ENCODE measurements at regions not wholly inside any gene's neighbourhood (a gene's known extent, or its start where the extent isn't known, plus 50 kb on each side); places are given as distances from the start of the nearest gene placed in this dataset.
"Not testable (repeated sequence)": the region's sequence is repeated elsewhere in the genome, so short reads cannot be mapped to it uniquely, and the experiment has no call there.

DNA sequence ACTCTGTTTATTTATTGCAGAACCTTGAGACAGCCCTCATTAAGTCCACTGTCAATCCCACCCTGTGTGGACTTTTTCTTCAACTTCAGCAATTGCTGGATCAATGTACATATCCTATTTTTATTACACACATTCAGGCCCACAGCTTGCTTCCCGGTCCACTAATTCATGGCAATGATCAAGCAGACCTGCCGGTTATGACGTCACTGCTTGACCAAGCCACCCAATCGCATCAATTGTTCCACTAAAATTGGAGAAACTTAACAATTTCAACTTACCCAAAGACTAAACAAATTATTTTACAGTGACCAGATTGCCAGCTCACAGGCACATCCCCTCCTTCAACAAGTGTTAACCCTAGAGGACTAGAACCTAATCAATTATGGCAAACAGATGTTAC lies 240.4 kb upstream of the MAGEB18 start:
- DNase-seq (ENCODE audit: extremely low spot score), result no peak
- ChIA-PET POLR2A (no interaction called here), CTCF (no interaction called here)
- TF ChIP-seq FOXK2 (IDR thresholded peaks at IDR 0.05), result no peak

DNA sequence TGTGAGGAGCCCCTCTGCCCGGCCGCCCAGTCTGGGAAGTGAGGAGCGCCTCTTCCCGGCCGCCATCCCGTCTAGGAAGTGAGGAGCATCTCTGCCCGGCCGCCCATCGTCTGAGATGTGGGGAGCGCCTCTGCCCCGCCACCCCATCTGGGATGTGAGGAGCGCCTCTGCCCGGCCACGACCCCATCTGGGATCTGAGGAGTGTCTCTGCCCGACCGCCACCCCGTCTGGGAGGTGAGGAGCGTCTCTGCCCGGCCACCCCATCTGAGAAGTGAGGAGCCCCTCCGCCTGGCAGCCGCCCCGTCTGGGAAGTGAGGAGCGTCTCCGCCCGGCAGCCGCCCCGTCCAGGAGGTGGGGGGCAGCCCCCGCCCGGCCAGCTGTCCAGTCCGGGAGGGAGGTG lies 232.4 kb upstream of the MAGEB18 start:
- DNase-seq (ENCODE audit: extremely low spot score); CTCF ChIA-PET; POLR2A ChIA-PET: not testable (repeated sequence)

DNA sequence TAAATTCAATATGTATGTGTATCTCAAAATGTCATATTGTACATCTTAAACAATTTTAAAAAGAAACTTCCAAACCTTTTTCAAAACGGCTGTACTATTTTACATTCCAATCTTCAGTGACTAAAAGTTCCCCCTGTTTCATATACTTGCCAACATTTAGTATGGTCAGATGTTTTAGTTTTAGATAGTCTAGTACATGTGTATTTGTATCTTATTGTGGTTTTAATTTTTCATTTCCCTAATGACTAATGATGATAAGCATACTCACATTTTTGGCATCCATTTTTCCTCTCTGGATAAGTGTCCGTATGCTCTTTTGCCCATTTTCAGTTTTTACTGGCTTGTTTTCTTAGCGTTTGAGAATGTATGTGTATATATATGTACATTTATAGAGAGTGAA lies 212.2 kb upstream of the MAGEB18 start:
- TF ChIP-seq L3MBTL2 (conservative IDR thresholded peaks at IDR 0.05) (no peak), SUZ12 (IDR thresholded peaks at IDR 0.05) (no peak), SP1 (IDR thresholded peaks at IDR 0.05) (no peak), FOXA1 (IDR thresholded peaks at IDR 0.05) (no peak), NFRKB (IDR thresholded peaks at IDR 0.05) (no peak), ARNT (IDR thresholded peaks at IDR 0.05) (no peak), ZNF384 (IDR thresholded peaks at IDR 0.05) (no peak), FOXM1 (IDR thresholded peaks at IDR 0.05; ENCODE audit: borderline replicate concordance) (no peak), CTBP1 (IDR thresholded peaks at IDR 0.05; ENCODE audit: borderline replicate concordance) (no peak), FOXK2 (IDR thresholded peaks at IDR 0.05) (no peak), BHLHE40 (IDR thresholded peaks at IDR 0.05; ENCODE audit: borderline replicate concordance) (no peak), ELF4 (IDR thresholded peaks at IDR 0.05) (no peak), HDGF (IDR thresholded peaks at IDR 0.05; ENCODE audit: borderline replicate concordance) (no peak), LEF1 (IDR thresholded peaks at IDR 0.05; ENCODE audit: borderline replicate concordance) (no peak), TARDBP (IDR thresholded peaks at IDR 0.05) (no peak)
- TF ChIP-seq, protein P1, sequence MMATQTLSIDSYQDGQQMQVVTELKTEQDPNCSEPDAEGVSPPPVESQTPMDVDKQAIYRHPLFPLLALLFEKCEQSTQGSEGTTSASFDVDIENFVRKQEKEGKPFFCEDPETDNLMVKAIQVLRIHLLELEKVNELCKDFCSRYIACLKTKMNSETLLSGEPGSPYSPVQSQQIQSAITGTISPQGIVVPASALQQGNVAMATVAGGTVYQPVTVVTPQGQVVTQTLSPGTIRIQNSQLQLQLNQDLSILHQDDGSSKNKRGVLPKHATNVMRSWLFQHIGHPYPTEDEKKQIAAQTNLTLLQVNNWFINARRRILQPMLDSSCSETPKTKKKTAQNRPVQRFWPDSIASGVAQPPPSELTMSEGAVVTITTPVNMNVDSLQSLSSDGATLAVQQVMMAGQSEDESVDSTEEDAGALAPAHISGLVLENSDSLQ (IDR thresholded peaks at IDR 0.05), result no peak
- POLR2A ChIA-PET, result no interaction called here
- no peak for DNase-seq (ENCODE audit: extremely low spot score)
- CTCF ChIA-PET, result no interaction called here

DNA sequence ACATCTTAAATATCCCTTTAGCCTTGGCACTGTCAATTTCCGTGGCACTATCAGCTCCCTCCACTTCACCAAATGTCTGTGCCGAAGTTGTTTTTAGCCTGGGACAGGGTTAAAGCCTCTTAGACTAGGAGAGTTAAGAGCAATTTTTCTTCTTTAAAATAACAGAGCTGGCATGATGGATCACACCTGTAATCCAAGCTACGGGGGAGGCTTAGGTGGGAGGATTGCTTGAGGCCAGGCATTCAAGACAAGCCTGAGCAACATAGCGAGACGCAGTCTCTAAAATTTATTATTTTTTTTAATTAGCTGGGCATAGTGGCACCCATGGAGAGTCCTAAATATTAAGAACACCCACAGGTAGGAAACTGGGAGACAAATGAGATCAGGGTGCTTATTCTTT lies 209.8 kb upstream of the MAGEB18 start:
- TF ChIP-seq CTBP1 (IDR thresholded peaks at IDR 0.05; ENCODE audit: borderline replicate concordance) (no peak), FOXA1 (IDR thresholded peaks at IDR 0.05) (no peak), SUZ12 (IDR thresholded peaks at IDR 0.05) (no peak), ZNF384 (IDR thresholded peaks at IDR 0.05) (no peak), FOXK2 (IDR thresholded peaks at IDR 0.05) (no peak), ARNT (IDR thresholded peaks at IDR 0.05) (no peak), TARDBP (IDR thresholded peaks at IDR 0.05) (no peak), LEF1 (IDR thresholded peaks at IDR 0.05; ENCODE audit: borderline replicate concordance) (no peak), NFRKB (IDR thresholded peaks at IDR 0.05) (no peak), HDGF (IDR thresholded peaks at IDR 0.05; ENCODE audit: borderline replicate concordance) (no peak), FOXM1 (IDR thresholded peaks at IDR 0.05; ENCODE audit: borderline replicate concordance) (no peak), L3MBTL2 (conservative IDR thresholded peaks at IDR 0.05) (no peak), ELF4 (IDR thresholded peaks at IDR 0.05) (no peak), BHLHE40 (IDR thresholded peaks at IDR 0.05; ENCODE audit: borderline replicate concordance) (no peak), SP1 (IDR thresholded peaks at IDR 0.05) (no peak)
- TF ChIP-seq, protein P1 (IDR thresholded peaks at IDR 0.05), result no peak
- ChIA-PET POLR2A (no interaction called here), CTCF (no interaction called here)
- no peak for DNase-seq (ENCODE audit: extremely low spot score)

DNA sequence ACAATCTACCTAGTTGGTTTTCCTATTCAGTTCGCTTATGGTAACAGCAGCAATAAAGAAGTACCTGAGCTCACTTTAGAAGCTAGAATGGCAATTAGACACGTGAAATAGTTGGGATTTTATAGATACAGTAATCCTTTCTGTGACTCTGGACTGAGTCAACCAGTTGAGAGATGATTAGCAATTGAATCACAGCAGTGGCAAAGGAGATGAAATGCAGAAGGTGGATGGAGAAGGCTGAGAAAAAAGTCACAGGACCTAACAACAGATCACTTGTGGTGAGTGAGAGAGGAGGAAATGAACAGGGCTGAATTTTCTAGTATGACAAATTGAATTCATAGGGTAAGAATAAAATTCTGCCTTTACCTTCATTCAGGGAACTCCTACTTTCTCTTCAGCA lies 197.1 kb upstream of the MAGEB18 start:
- DNase-seq (ENCODE audit: extremely low spot score), result no peak
- ChIA-PET CTCF (no interaction called here), POLR2A (no interaction called here)
- TF ChIP-seq SP1 (IDR thresholded peaks at IDR 0.05) (no peak), ARNT (IDR thresholded peaks at IDR 0.05) (no peak), NFRKB (IDR thresholded peaks at IDR 0.05) (no peak), FOXK2 (IDR thresholded peaks at IDR 0.05) (no peak), CTBP1 (IDR thresholded peaks at IDR 0.05; ENCODE audit: borderline replicate concordance) (no peak)

DNA sequence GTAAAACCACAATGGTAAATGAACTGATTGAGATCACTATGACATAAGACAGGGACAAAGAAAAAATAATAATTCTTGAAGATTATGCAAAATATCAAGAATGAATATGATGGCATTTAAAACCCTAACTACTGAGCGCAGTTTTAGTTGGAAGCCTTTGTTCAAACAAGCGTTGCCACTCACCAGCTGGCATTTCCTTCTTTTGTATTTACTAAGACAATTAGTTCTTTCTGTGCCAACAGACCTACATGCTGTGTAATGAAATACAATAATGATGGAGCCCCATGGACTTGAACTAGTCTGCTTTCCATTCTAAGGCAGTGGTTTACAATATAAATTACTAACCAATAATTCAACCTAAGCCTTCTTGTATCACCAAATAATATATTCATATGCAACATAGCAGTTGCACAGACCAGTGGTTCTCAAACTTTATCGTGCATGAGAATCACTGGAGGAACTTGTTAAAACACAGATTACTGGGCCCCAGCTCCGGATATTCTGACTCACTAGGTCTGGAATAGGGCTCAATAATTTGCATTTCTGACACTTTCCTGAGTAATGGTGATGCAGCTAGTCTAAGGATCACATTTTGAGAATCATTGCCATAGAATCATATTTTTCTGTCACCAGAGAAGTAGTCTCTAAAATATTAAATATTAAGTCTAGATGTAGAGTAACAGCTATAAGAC lies 196.4 kb upstream of the MAGEB18 start:
- TF ChIP-seq FOXA1 (IDR thresholded peaks at IDR 0.05) (no peak), LEF1 (IDR thresholded peaks at IDR 0.05; ENCODE audit: borderline replicate concordance) (no peak), BHLHE40 (IDR thresholded peaks at IDR 0.05; ENCODE audit: borderline replicate concordance) (no peak), FOXK2 (IDR thresholded peaks at IDR 0.05) (no peak), FOXM1 (IDR thresholded peaks at IDR 0.05; ENCODE audit: borderline replicate concordance) (no peak), ZNF384 (IDR thresholded peaks at IDR 0.05) (no peak), HDGF (IDR thresholded peaks at IDR 0.05; ENCODE audit: borderline replicate concordance) (no peak), ARNT (IDR thresholded peaks at IDR 0.05) (no peak), TARDBP (IDR thresholded peaks at IDR 0.05) (no peak)
- TF ChIP-seq, protein P1 (IDR thresholded peaks at IDR 0.05), result no peak
- POLR2A ChIA-PET, result no interaction called here

DNA sequence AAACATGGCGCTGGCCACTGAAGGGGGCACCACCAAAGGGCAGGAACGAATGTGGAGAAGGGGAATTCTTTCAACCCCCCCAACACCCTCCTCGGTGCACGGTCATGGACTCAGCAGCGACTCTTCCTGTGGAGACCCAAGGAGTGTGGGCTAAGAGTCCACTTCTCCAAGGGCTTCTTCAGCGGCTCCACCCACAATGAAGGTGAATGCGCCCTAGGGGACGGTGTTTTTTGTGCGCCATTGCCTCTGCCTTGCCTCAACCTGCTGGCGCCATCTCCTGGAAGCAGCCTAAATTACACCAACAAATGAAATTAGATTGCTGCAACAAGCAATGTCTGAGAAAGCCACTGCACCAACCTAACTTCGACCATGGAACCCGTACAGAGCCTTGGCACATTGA lies 169.2 kb upstream of the MAGEB18 start:
- DNase-seq (ENCODE audit: extremely low spot score), result peak; percentile 65
- ChIA-PET POLR2A (no interaction called here), CTCF (no interaction called here)
- TF ChIP-seq ZNF384 (IDR thresholded peaks at IDR 0.05), result no peak
- no peak for TF ChIP-seq FOXM1 (IDR thresholded peaks at IDR 0.05; ENCODE audit: borderline replicate concordance)
- TF ChIP-seq, protein P1 (IDR thresholded peaks at IDR 0.05), result no peak
- no peak for TF ChIP-seq BHLHE40 (IDR thresholded peaks at IDR 0.05; ENCODE audit: borderline replicate concordance)
- no peak for TF ChIP-seq HDGF (IDR thresholded peaks at IDR 0.05; ENCODE audit: borderline replicate concordance)
- TF ChIP-seq FOXA1 (IDR thresholded peaks at IDR 0.05), result no peak
- no peak for TF ChIP-seq SP1 (IDR thresholded peaks at IDR 0.05)
- no peak for TF ChIP-seq CTBP1 (IDR thresholded peaks at IDR 0.05; ENCODE audit: borderline replicate concordance)
- TF ChIP-seq NFRKB (IDR thresholded peaks at IDR 0.05), result no peak
- TF ChIP-seq L3MBTL2 (conservative IDR thresholded peaks at IDR 0.05), result no peak
- TF ChIP-seq ARNT (IDR thresholded peaks at IDR 0.05), result no peak

More for the DNA sequence above, 196.4 kb upstream of the MAGEB18 start:
- no peak for DNase-seq (ENCODE audit: extremely low spot score)
- CTCF ChIA-PET, result no interaction called here

Measured in HEK293T (cell line).